A673 (cell line): ENCODE measurements at regions not wholly inside any gene's neighbourhood (a gene's known extent, or its start where the extent isn't known, plus 50 kb on each side); places are given as distances from the start of the nearest gene placed in this dataset.

Experiments
- EZH2 ChIP-seq: fragments of 200-600 bp; sonication (generic); IDR thresholded peaks from 2 replicates; pipeline ENCODE4 v1.6.1; 2017; ENCODE audit warnings: borderline replicate concordance, low read depth, mild to moderate bottlenecking, mixed read lengths, antibody characterized with exemption, low read length; ENCODE audit not compliant: poor library complexity, severe bottlenecking
- TF ChIP-seq, protein P1 (sequence below): fragments of 300-800, 200-600 bp; sonication (generic); conservative IDR thresholded peaks from 2 replicates; pipeline ENCODE4 v1.5.1; 2017; ENCODE audit warnings: low read depth, mild to moderate bottlenecking, antibody characterized with exemption, low read length, moderate library complexity, mixed read lengths

DNA sequence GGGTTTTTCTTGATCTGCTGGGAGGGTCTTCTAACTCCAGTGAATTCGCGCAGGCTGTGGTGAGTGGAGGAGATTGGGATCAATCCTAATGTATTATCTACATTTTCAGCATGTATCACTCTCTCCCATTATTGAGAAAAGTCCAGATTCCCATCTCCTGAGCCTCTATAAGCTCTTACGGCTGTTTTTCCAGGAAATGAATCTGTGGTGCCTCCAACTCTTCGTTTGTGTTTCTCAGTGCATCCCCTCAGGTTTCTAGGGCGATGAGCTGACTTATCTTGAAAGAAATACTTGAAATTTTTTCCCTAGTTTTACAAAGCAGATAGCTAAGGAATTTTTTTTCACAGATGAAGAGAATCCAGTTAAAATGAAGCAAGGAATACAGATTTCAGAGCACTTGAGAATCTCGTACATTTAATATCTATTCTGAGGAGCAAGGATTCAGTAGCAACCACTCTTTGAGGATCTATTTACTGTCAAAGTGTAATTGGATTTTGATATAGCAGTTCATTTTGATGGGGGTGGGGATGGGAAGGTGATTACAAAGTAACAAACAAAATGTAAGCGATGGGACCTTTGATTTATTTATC, 138.7 kb downstream of the BRMS1L start:
- TF ChIP-seq, protein P1, sequence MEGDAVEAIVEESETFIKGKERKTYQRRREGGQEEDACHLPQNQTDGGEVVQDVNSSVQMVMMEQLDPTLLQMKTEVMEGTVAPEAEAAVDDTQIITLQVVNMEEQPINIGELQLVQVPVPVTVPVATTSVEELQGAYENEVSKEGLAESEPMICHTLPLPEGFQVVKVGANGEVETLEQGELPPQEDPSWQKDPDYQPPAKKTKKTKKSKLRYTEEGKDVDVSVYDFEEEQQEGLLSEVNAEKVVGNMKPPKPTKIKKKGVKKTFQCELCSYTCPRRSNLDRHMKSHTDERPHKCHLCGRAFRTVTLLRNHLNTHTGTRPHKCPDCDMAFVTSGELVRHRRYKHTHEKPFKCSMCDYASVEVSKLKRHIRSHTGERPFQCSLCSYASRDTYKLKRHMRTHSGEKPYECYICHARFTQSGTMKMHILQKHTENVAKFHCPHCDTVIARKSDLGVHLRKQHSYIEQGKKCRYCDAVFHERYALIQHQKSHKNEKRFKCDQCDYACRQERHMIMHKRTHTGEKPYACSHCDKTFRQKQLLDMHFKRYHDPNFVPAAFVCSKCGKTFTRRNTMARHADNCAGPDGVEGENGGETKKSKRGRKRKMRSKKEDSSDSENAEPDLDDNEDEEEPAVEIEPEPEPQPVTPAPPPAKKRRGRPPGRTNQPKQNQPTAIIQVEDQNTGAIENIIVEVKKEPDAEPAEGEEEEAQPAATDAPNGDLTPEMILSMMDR = no peak
- no peak for TF ChIP-seq EZH2
